ENCODE measurements at regions not wholly inside any gene's neighbourhood (a gene's known extent, or its start where the extent isn't known, plus 50 kb on each side); places are given as distances from the start of the nearest gene placed in this dataset.

GRCh38 chr4:156251373-156252065, 297.9 kb upstream of the CTSO start:
- Histone ChIP-seq H3K36me3 (no peaks in the 10 kb centered on the region), H3K4me3 (no peak overlapping the region), H3K9me3 (no peaks in the 10 kb centered on the region), H3K27me3 (no peaks in the 10 kb centered on the region), H3K4me1 (peaks cover 0 to 12% (median 6%) of the 10 kb centered on the region in 4 donors), H3K27ac (replicated peaks in 1 of 4) (no peak overlapping the region)
- TF ChIP-seq POLR2AphosphoS5 (IDR thresholded peaks at IDR 0.05) (no peak), EP300 (IDR thresholded peaks at IDR 0.05) (no peak), POLR2A (IDR thresholded peaks at IDR 0.05; ENCODE audit: low read depth) (no peak), CTCF (IDR thresholded peaks at IDR 0.05) (no peak)
- intact Hi-C loops (cut with DNase I) = no loop called here
- no peak for DNase-seq (ENCODE audit: extremely low spot score)
- 78% methylated on average over 3 of the region's 3 CpGs for WGBS

- no peaks in the 10 kb centered on the region for H3K27me3 ChIP-seq
- no peak overlapping the region for H3K27ac ChIP-seq (replicated peaks in 1 of 4)
- no peak for TF ChIP-seq POLR2A (IDR thresholded peaks at IDR 0.05; ENCODE audit: low read depth)
- H3K36me3 ChIP-seq = no peaks in the 10 kb centered on the region
- H3K4me3 ChIP-seq = no peak overlapping the region
- H3K4me1 ChIP-seq = no peaks in the 10 kb centered on the region
- intact Hi-C loops (cut with DNase I) = no loop called here
- no peaks in the 10 kb centered on the region for H3K9me3 ChIP-seq
- WGBS = 89% methylated on average over 3 of the region's 3 CpGs
- no peak for DNase-seq (ENCODE audit: extremely low spot score)
Observed at GRCh38 chr4:156248917-156249316, 295.3 kb upstream of the CTSO start.

GRCh38 chr4:156247470-156247869, 293.8 kb upstream of the CTSO start:
- WGBS = 43% methylated on average over 2 of the region's 2 CpGs
- Histone ChIP-seq H3K27ac (replicated peaks in 1 of 4) (no peak overlapping the region), H3K4me1 (no peaks in the 10 kb centered on the region), H3K4me3 (no peak overlapping the region), H3K9me3 (no peaks in the 10 kb centered on the region), H3K36me3 (no peaks in the 10 kb centered on the region), H3K27me3 (no peaks in the 10 kb centered on the region)
- no peak for TF ChIP-seq CTCF (IDR thresholded peaks at IDR 0.05)
- TF ChIP-seq POLR2AphosphoS5 (IDR thresholded peaks at IDR 0.05) = no peak
- TF ChIP-seq EP300 (IDR thresholded peaks at IDR 0.05) = no peak
- TF ChIP-seq POLR2A (IDR thresholded peaks at IDR 0.05; ENCODE audit: low read depth) = no peak
- intact Hi-C loops (cut with DNase I) = no loop called here
- DNase-seq (ENCODE audit: extremely low spot score) = no peak

GRCh38 chr4:156243015-156243414, 289.3 kb upstream of the CTSO start:
- H3K4me3 ChIP-seq = no peak overlapping the region
- no peak for DNase-seq (ENCODE audit: extremely low spot score)
- intact Hi-C loops (cut with DNase I) = no loop called here
- no peaks in the 10 kb centered on the region for H3K4me1 ChIP-seq
- no peaks in the 10 kb centered on the region for H3K9me3 ChIP-seq
- H3K27me3 ChIP-seq = no peaks in the 10 kb centered on the region
- H3K36me3 ChIP-seq = no peaks in the 10 kb centered on the region
- TF ChIP-seq EP300 (IDR thresholded peaks at IDR 0.05) (no peak), POLR2A (IDR thresholded peaks at IDR 0.05; ENCODE audit: low read depth) (no peak), POLR2AphosphoS5 (IDR thresholded peaks at IDR 0.05) (no peak), CTCF (IDR thresholded peaks at IDR 0.05) (no peak)
- no peak overlapping the region for H3K27ac ChIP-seq (replicated peaks in 1 of 4)
- WGBS = 91% methylated on average over 4 of the region's 4 CpGs

GRCh38 chr4:156242390-156242789, 288.7 kb upstream of the CTSO start:
- Histone ChIP-seq H3K27me3 (no peaks in the 10 kb centered on the region), H3K36me3 (no peaks in the 10 kb centered on the region), H3K4me1 (no peaks in the 10 kb centered on the region), H3K4me3 (no peak overlapping the region), H3K9me3 (no peaks in the 10 kb centered on the region), H3K27ac (replicated peaks in 1 of 4) (no peak overlapping the region)
- DNase-seq (ENCODE audit: extremely low spot score) = no peak
- 74% methylated on average over 4 of the region's 4 CpGs for WGBS
- intact Hi-C loops (cut with DNase I) = no loop called here
- TF ChIP-seq CTCF (IDR thresholded peaks at IDR 0.05) = no peak
- TF ChIP-seq POLR2A (IDR thresholded peaks at IDR 0.05; ENCODE audit: low read depth) = no peak
- TF ChIP-seq POLR2AphosphoS5 (IDR thresholded peaks at IDR 0.05) = no peak
- no peak for TF ChIP-seq EP300 (IDR thresholded peaks at IDR 0.05)

All from esophagus muscularis mucosa (tissue), 4 donors.